ENCODE measurements at regions not wholly inside any gene's neighbourhood (a gene's known extent, or its start where the extent isn't known, plus 50 kb on each side); places are given as distances from the start of the nearest gene placed in this dataset.

GRCh38 chr4:179585761-179586160 is 2143.5 kb upstream of the AGA start:
- H3K27me3 ChIP-seq, result no peaks in the 10 kb centered on the region
- peaks cover 0 to 2% of the 10 kb centered on the region in 2 donors for H3K9me3 ChIP-seq
- H3K4me3 ChIP-seq, result no peak overlapping the region
- DNase-seq (no peak), ATAC-seq (no peak)
- H3K36me3 ChIP-seq, result no peaks in the 10 kb centered on the region
- TF ChIP-seq CTCF (IDR thresholded peaks at IDR 0.05), result no peak
- H3K27ac ChIP-seq, result no peak overlapping the region
- intact Hi-C loops (cut with DNase I), result no loop called here
- no peaks in the 10 kb centered on the region for H3K4me1 ChIP-seq

DNA sequence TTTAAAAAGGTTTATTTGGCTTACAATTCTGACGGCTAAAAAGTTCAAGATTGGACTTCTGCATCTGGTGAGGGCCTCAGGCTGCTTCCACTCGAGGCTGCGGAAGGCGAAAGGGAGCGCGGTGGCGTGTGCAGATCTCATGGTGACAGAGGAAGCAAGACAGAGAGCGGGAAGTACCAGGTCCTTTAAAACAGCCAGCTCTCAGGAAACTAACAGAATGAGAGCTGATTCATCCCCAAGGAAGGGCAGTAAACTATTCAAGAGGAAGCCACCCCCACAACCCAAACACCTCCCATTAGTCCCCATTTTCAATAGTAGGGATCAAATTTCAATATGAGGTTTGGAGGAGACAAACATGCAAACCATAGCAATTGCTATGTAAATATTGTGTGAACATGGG is 2144.2 kb upstream of the AGA start:
- H3K27me3 ChIP-seq, result no peaks in the 10 kb centered on the region
- no peak for TF ChIP-seq CTCF (IDR thresholded peaks at IDR 0.05)
- no peaks in the 10 kb centered on the region for H3K4me1 ChIP-seq
- DNase-seq, result no peak
- H3K4me3 ChIP-seq, result no peak overlapping the region
- no peak overlapping the region for H3K27ac ChIP-seq
- intact Hi-C loops (cut with DNase I), result no loop called here
- ATAC-seq, result no peak
- H3K9me3 ChIP-seq, result no peaks in the 10 kb centered on the region
- H3K36me3 ChIP-seq, result no peaks in the 10 kb centered on the region

GRCh38 chr4:179595671-179596410 is 2153.6 kb upstream of the AGA start:
- no peak overlapping the region for H3K4me3 ChIP-seq
- ATAC-seq (no peak), DNase-seq (no peak)
- TF ChIP-seq CTCF (IDR thresholded peaks at IDR 0.05), result no peak
- no peaks in the 10 kb centered on the region for H3K27me3 ChIP-seq
- H3K27ac ChIP-seq, result no peak overlapping the region
- H3K9me3 ChIP-seq, result no peaks in the 10 kb centered on the region
- no peaks in the 10 kb centered on the region for H3K36me3 ChIP-seq
- no peaks in the 10 kb centered on the region for H3K4me1 ChIP-seq
- intact Hi-C loops (cut with DNase I), result no loop called here

DNA sequence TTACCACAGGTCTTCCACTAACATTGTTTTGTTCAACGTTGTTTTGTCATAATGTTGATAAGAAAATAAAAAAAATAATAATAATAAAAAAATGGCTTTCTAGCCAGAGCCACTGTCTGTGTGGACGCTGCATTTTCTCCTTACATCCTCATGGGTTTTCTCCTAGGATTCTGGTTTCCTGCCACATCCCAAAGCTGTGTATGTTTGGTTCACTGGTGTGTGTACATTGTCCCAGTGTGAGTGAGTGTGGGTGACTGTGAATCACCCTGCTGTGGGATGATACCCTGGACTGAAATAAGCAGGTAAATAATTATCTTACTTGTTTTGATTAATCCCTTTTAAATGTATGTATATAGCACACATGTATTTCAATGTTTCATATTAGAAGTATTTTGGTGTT is 2154.4 kb upstream of the AGA start:
- Histone ChIP-seq H3K36me3 (no peaks in the 10 kb centered on the region), H3K27me3 (no peaks in the 10 kb centered on the region), H3K4me1 (no peaks in the 10 kb centered on the region), H3K4me3 (no peak overlapping the region), H3K9me3 (no peaks in the 10 kb centered on the region), H3K27ac (no peak overlapping the region)
- ATAC-seq, result no peak
- no peak for TF ChIP-seq CTCF (IDR thresholded peaks at IDR 0.05)
- no peak for DNase-seq
- intact Hi-C loops (cut with DNase I), result no loop called here

- Histone ChIP-seq H3K4me1 (no peaks in the 10 kb centered on the region), H3K27ac (no peak overlapping the region), H3K4me3 (no peak overlapping the region), H3K36me3 (no peaks in the 10 kb centered on the region), H3K27me3 (no peaks in the 10 kb centered on the region), H3K9me3 (no peaks in the 10 kb centered on the region)
- TF ChIP-seq CTCF (IDR thresholded peaks at IDR 0.05), result no peak
- ATAC-seq, result no peak
- DNase-seq, result no peak
- intact Hi-C loops (cut with DNase I), result no loop called here
These were observed 2155.1 kb upstream of the AGA start for GRCh38 chr4:179597301-179597700.
